OCI-M1 (cell line): ENCODE measurements at regions not wholly inside any gene's neighbourhood (a gene's known extent, or its start where the extent isn't known, plus 50 kb on each side); places are given as distances from the start of the nearest gene placed in this dataset.
"Not testable (repeated sequence)": the region's sequence is repeated elsewhere in the genome, so short reads cannot be mapped to it uniquely, and the experiment has no call there.

Experiments used
- DNase-seq: peaks from one replicate; lab custom pipeline; 2025; lab: John Stamatoyannopoulos, UW

- no peak for DNase-seq
Measured at GRCh38 chr4:186775902-186776301, 52.2 kb upstream of the FAT1 start.

DNA sequence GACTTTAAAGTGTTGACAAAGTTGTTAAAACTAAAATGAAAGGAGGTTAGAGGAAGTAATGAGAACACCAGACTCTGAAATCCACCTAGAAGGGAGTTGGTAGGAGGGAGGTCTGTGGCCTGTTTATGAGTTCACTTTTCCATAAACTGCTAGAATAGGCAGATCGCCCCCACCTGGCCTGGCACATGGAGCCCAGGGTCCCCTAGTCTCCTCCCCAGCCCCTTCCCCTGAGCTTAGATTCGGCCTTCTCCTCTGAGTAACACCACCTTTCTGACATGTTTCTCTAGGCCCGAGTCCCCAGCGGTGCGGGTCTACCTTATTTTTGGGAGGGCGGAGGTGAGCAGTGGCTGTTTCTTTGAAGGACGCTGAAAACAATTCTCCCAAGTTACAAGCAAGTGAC is 54.5 kb upstream of the FAT1 start:
- no peak for DNase-seq

GRCh38 chr4:186780291-186781031 is 56.8 kb upstream of the FAT1 start:
- no peak for DNase-seq

- DNase-seq = peak; percentile 14
Measured at GRCh38 chr4:186781032-186781917, 57.6 kb upstream of the FAT1 start.

DNA sequence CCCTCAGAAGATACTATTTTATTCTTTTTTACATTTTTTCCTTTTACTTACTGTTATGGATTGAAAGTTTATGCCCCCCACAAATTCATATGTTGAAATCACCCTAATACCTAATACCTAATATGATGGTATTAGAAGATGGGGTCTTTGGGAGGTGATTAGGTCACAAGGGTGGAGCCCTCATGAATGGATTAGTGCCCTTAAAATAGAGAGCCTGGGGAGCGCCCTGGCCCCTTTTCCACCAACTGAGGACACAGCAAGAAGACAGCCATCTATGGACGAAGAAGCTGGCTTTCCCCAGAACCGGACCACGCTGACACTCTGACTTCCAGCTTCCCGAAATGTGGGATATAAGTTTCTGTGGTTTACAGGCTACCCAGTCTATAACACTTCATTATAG is 58.6 kb upstream of the FAT1 start:
- no peak for DNase-seq

DNA sequence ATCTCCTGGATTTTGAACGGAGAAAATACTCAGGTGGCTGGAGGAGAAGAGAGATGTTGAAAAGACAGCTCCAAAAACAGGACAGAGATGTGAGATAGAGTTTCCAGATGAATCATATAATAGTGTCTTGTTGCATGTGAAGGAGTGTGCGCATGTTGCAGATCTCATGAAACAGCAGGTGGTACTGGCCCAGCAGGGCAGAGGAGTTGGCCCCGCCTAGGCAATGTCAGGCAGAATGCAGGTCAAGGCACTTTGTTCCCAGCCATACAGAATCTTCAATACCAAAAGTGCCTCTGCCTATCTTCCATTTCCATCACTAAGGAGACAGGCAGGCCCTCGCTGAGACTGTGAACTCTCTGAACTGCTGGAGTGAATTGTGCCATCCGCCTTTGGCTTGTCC is 63.9 kb upstream of the FAT1 start:
- no peak for DNase-seq

GRCh38 chr4:186789651-186790050 is 66.0 kb upstream of the FAT1 start:
- DNase-seq = no peak

GRCh38 chr4:186790630-186791029 is 67.0 kb upstream of the FAT1 start:
- no peak for DNase-seq

GRCh38 chr4:186792728-186793366 is 69.2 kb upstream of the FAT1 start:
- DNase-seq = no peak

GRCh38 chr4:186798951-186799659 is 75.4 kb upstream of the FAT1 start:
- peak; percentile 73 for DNase-seq

DNA sequence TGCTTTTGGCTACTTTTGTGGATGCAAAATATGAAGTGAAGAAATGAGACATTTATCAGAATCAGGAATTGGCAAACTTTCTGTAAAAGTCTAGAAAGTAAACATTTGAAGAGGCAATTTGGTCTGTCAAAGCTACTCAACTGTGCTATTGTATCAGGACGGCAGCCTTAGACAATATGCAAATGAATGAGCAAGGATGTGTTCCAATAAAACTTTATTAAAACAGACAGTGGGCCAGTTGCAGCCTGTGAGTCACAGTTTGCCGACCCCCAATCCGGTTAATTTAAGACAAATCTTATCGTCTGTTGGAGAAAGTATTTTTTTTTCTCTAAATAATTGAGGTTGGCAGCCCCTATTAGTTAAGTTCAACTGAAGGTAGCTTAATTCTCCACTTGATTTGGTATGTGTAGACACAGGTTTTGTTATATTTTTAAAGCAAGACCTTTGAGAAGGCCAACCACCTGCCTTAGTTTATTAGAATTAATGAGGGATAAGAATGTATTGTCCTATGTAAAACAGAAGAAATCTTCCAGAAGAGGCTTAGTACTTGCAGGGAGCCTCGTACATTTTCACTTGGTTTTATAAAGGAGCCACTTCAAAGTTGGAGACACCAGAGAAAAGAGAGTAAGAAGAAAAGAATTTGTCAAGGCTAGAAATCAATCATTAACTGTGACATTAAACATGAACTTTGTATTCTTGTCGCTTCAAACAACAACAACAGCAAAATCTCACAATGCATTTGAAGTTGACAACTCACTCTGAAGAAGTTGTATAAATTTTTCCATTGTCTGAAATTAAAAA is 81.6 kb upstream of the FAT1 start:
- no peak for DNase-seq

- not testable (repeated sequence) for DNase-seq
Measured at GRCh38 chr4:186805917-186806316, 82.3 kb upstream of the FAT1 start.

DNA sequence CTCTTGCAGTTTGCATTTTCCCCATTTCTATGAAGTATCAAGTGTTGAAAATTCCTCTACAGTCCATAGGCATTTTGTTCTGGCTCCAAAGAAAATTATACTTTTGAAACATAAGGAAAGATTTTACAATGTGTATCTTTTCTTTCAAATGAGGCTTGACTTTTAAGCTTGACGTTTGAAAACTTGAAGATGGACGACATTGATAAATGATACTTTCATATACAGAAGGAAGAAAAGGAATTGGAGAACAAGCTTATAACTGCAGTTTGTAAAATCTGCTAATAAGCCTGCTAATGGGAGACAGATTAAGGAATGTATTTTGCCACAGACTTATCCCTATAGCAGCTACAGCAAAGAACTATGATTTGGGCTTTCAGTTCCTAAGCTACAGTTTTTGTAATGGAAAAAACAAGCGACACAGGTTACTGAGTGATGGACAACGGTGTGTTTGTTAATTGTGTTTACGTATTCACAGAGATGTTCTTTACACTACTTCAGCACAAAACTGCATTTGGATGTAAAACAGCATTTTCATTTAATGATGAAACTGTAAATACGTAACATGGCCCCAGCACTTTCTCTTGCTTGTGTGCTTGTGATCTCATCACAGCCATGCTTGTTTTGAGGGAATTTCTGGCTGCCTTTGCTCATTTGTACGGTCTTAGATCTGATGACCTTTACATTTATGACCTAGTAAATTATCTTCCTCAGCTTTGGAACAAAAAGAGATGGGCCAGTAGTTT is 83.2 kb upstream of the FAT1 start:
- DNase-seq = no peak

DNA sequence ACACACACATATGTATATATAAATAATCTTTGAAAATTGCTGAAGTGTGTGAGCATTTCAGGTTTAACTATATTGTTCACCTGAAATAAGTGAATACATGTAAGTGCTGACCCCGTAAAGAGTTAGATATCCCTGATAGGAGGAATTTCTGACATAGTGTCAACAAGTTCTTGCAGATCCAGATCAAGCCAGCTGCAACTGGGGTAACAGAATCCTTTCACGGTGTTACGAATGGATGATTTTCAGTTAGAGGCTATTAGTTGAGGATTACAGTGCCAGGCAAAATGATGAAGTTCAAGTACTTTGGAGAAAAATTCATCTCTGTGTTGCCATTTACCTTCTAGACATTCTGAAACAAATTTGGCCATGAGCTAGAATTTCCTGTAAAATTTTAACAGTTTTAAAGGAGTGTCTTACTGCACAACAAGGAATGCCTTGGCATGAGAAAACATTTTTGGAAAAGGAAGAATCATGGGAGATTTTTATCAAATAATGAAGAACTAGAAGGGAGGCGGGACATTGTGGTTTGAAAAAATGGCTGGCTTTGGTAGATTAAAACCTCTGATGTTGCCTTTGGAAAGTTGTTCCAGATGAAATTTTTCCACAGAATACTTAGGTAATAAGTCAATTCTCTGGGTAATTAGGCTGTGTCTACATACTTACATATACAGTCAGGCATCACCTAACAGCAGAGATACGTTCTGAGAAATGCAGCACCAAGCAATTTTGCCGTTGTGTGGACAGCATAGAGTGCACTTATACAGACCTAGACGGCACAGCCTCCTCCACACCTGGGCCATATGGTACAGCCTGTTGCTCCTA is 84.4 kb upstream of the FAT1 start:
- no peak for DNase-seq

DNA sequence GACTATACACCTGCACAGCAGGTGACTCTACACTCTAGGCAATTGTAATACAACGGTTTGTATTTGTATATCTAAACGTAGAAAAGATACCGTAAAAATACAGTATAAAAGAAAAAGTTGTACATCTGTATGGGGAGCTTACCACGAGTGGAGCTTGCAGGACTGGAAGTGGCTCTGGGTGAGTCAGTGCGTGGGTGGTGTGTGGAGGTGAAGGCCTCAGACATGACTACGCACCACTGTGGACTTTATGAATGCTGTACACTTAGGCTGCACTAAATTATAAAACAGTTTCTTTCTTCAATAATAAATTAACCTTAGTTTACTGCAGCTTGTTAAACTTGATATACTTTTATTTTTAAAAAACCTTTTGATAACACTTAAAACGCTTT is 85.0 kb upstream of the FAT1 start:
- no peak for DNase-seq

DNA sequence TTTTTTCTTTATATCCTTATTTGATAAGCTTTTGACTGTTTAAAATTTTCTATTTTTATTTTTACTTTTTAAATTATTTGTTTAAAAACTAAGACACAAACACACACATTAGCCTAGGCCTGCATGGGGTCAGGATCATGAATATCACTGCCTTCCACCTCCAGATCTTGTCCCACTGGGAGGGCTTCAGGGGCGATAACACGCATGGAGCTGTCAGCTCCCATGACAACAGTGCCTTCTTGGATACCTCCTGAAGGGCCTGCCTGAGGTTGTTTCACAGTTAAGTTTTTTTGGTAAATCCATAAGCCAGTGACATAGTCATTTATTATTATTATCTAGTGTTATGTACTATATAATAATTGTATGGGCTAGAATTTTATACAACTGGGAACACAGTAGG is 85.4 kb upstream of the FAT1 start:
- no peak for DNase-seq

GRCh38 chr4:186810613-186811150 is 87.0 kb upstream of the FAT1 start:
- no peak for DNase-seq

DNA sequence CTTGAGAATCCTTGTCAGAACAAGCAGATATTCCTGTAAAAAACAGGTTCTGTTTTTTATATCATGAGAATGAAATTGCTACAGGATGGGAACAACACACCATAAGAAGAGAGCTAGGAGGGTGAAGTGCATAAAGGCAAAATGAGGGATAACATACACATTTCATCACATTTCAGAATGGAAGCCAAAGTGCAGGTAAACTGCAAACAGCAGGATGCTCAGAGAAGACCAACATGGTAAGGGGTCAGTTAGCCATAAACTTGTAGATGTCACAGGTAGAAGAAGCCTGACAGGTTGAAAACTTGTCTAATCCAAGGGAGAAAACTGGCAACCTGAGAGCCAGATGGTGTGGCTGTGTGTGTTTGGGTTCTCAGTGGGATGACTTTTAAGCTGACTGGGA is 88.9 kb upstream of the FAT1 start:
- no peak for DNase-seq

DNA sequence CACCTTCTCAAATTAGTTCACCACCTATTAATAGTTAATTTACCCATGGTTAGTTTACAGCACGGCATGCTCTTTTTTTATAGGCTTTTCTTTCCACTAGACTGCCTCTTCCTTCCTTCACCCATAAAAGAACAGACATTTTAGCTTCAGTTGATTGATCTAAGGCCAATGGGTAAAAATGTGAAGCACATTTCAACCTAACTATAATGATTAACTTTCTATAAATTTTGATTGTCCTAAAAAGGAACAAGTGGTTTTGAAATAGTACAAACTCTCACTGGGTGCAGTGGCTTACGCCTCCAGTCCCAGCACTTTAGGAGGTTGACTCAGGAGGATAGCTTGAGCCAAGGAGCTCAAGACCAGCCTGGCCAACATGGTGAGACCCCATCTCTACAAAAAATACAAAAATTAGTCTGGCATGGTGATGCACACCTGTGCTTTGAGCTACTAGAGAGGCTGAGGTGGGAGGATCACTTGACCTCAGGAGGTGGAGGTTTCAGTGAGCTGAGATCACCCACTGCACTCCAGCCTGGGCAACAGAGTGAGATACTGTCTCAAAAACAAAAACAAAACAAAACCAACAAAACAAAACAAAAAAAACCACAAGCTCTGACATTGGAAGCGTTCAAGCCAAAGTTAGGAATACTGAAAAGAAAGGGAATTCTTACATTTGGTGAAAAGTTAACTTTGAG is 89.9 kb upstream of the FAT1 start:
- DNase-seq = no peak
